ENCODE measurements at regions not wholly inside any gene's neighbourhood (a gene's known extent, or its start where the extent isn't known, plus 50 kb on each side); places are given as distances from the start of the nearest gene placed in this dataset.

DNA sequence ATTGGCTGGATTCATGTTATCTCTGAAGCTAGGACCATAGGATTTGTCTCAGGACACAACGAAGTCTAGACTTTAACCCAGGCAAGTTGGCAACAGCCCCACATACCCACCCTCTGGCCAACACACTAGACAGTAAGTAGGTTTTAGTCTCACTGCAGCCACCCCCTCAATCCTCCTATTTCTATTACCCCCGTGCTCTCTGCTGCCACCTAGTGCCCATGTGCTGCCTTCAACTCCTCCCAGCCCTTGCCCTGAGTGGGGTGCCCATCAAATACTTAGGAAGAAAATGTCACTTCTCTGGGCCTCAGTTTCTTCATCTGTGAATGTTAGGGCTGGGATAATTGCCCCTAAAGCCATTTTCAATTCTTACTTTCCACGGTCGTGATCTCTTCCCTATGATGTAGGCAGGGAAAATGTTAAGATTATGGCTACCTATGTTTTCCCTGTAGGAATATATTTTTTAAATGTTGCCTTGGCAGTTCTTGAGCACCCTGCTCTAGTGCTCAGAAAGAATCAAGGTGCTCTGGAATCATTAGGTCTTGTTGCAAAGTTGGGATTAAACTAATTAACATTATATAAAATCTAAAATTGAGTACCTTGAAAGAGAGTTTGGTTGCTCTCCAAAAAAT, 213.0 kb downstream of the LMX1A start (continued):
- TF ChIP-seq ZNF280A (IDR thresholded peaks at IDR 0.05; ENCODE audit: low read depth, partially characterized antibody) (no peak), GATAD2B (IDR thresholded peaks at IDR 0.05; ENCODE audit: borderline replicate concordance) (no peak), BHLHE40 (IDR thresholded peaks at IDR 0.05; ENCODE audit: low read length) (no peak), ZBTB8A (IDR thresholded peaks at IDR 0.05; ENCODE audit: partially characterized antibody) (no peak), MGA (IDR thresholded peaks at IDR 0.05) (no peak), SAFB2 (IDR thresholded peaks at IDR 0.05; ENCODE audit: borderline replicate concordance, low read depth, low read length, severe bottlenecking) (no peak), TSC22D4 (tag; IDR thresholded peaks at IDR 0.05) (no peak), SMAD4 (CRISPR knock-in tag; conservative IDR thresholded peaks at IDR 0.05) (no peak), YBX1 (IDR thresholded peaks at IDR 0.05) (no peak), ZNF3 (CRISPR knock-in tag; IDR thresholded peaks at IDR 0.05) (no peak), THAP12 (CRISPR knock-in tag; IDR thresholded peaks at IDR 0.05) (no peak)
